Transverse colon (tissue), 4 donors: ENCODE measurements at regions not wholly inside any gene's neighbourhood (a gene's known extent, or its start where the extent isn't known, plus 50 kb on each side); places are given as distances from the start of the nearest gene placed in this dataset.

Source experiments
- CTCF ChIP-seq, 5 experiments: fragments of 200-600 bp in 3 of 5; fragments of 450-650 bp in 2 of 5; sonication (generic) in 3 of 5; IDR thresholded peaks; 1 replicate in 2 of 5; 2 replicates in 3 of 5; pipeline ENCODE4 v1.5.1; 2016 to 2017; ENCODE audit warnings: antibody characterized with exemption in 5 of 5, inconsistent platforms in 3 of 5, mild to moderate bottlenecking in 2 of 5, moderate library complexity in 1 of 5
- POLR2AphosphoS5 ChIP-seq, 3 donors: sonication (generic); formaldehyde crosslinking; IDR thresholded peaks; one replicate each; pipeline ENCODE4 v1.6.1; 2016; ENCODE audit warnings: antibody characterized with exemption in 3 of 3

- TF ChIP-seq POLR2AphosphoS5 (IDR thresholded peaks at IDR 0.05) (no peak), CTCF (IDR thresholded peaks at IDR 0.05) (no peak)
These were observed 287.4 kb upstream of the FMN2 start for GRCh38 chr1:239804266-239804665.
